Heart left ventricle (tissue), 16 donors: ENCODE measurements at regions not wholly inside any gene's neighbourhood (a gene's known extent, or its start where the extent isn't known, plus 50 kb on each side); places are given as distances from the start of the nearest gene placed in this dataset.

Experiments used
- ATAC-seq, 4 donors: fragments of 200-7000 bp; cut with Tn5 transposase; one replicate each; pipeline ENCODE4 v1.9.1; 2020 to 2022; ENCODE audit warnings: moderate library complexity in 4 of 4, mild to moderate bottlenecking in 3 of 4, moderate number of reproducible peaks in 1 of 4
- DNase-seq, 5 donors: peaks; one replicate each; pipeline ENCODE4 v3.0.0-alpha.2; 2020
- H3K27ac ChIP-seq, 12 donors: fragments of 200-600 bp; sonication (generic) in 4 of 12; one replicate each; pipeline versions ENCODE4 v1.5.0 to v1.8.0; 2016 to 2022; ENCODE audit warnings: mild to moderate bottlenecking in 2 of 12
- H3K27me3 ChIP-seq, 9 donors: fragments of 200-600 bp; sonication (generic) in 2 of 9; one replicate each; pipeline versions ENCODE4 v1.5.1 to v1.8.0; 2016 to 2022; ENCODE audit warnings: mild to moderate bottlenecking in 3 of 9
- H3K36me3 ChIP-seq, 9 donors: fragments of 200-600 bp; sonication (generic) in 2 of 9; one replicate each; pipeline versions ENCODE4 v1.5.0 to v1.8.0; 2018 to 2022; ENCODE audit warnings: mild to moderate bottlenecking in 2 of 9
- H3K4me1 ChIP-seq, 12 donors: fragments of 200-600 bp; sonication (generic) in 4 of 12; one replicate each; pipeline versions ENCODE4 v1.5.0 to v1.8.0; 2016 to 2022; ENCODE audit warnings: mild to moderate bottlenecking in 3 of 12
- H3K4me3 ChIP-seq, 12 donors: fragments of 200-600 bp; sonication (generic) in 4 of 12; one replicate each; pipeline versions ENCODE4 v1.5.0 to v1.8.0; 2017 to 2022; ENCODE audit warnings: mild to moderate bottlenecking in 9 of 12, moderate library complexity in 4 of 12
- H3K9me3 ChIP-seq, 12 donors: fragments of 200-600 bp; sonication (generic) in 4 of 12; one replicate each; pipeline versions ENCODE4 v1.5.0 to v1.8.0; 2016 to 2022; ENCODE audit warnings: mild to moderate bottlenecking in 1 of 12
- POLR2A ChIP-seq, 2 donors: fragments of 450-650 bp; IDR thresholded peaks; one replicate each; pipeline ENCODE4 v1.6.1; 2017; ENCODE audit warnings: antibody characterized with exemption in 2 of 2, mild to moderate bottlenecking in 2 of 2, moderate library complexity in 2 of 2
- WGBS, 4 donors: extraction: QIAGEN DNeasy Blood & Tissue Kit in 2 of 4; methylation state at CpG; one replicate each; pipeline versions ENCODE4 v1.1.5 to v1.1.7; 2013 to 2018; 5-methylcytosine and 5-hydroxymethylcytosine counted together
- intact Hi-C, 10 donors: fragments of 100-400 bp; cut with DNase I; formaldehyde crosslinking; loops; one replicate each; pipeline versions ENCODE4 v1.11.1 to v1.14.2; 2022
- TF ChIP-seq, protein P1 (sequence below), 12 donors: fragments of 200-600 bp; sonication (generic) in 4 of 12; IDR thresholded peaks; one replicate each; pipeline versions ENCODE4 v1.5.0 to v1.8.0; 2018 to 2022; ENCODE audit warnings: antibody characterized with exemption in 12 of 12, mild to moderate bottlenecking in 5 of 12
- donor health status: ischemic (EF 13 %, LVEDD 7.1; RV severe dilation, severe dysfunction).
- donor health status: healthy with polysubstance abuse.
- donor health status: DM: no; HTN: yes; CAD: no.
- donor health status: DM: no; HTN: no; CAD: no.
- donor health status: ischemic (EF 25% LVEDD 6.9; RV normal size, moderate dysfunction).
- donor health status: ischemic (EF 25% LVEDD 5.7; RV mildly dilated, moderate dysfunction).
- donor health status: healthy.
- donor health status: DM: yes; HTN: yes; CAD: no.
- donor health status: ischemic (EF 35%, LVEDD 5.7; RV mildly dilated, moderate dysfunction).
- donor health status: nonischemic (EF 11% LVEDD 7.7; RV severe dilation, severe dysfunction).
- donor health status: DM: yes; HTN: yes; CAD: no.
- donor health status: PGD.
- donor health status: ischemic (EF 29% LVEDD 5.4; RV normal size, mild dysfunction).
- donor health status: nonischemic (EF 23%, LVEDD 6.1; RV moderate dilation, normal function).

- ATAC-seq: no peak
- Histone ChIP-seq H3K4me3 (no peak overlapping the region), H3K36me3 (no peaks in the 10 kb centered on the region), H3K9me3 (no peaks in the 10 kb centered on the region), H3K4me1 (peaks cover 0 to 6% (median 0%) of the 10 kb centered on the region in 12 donors), H3K27ac (no peak overlapping the region), H3K27me3 (no peaks in the 10 kb centered on the region)
- no peak for TF ChIP-seq POLR2A (IDR thresholded peaks at IDR 0.05)
- TF ChIP-seq, protein P1, sequence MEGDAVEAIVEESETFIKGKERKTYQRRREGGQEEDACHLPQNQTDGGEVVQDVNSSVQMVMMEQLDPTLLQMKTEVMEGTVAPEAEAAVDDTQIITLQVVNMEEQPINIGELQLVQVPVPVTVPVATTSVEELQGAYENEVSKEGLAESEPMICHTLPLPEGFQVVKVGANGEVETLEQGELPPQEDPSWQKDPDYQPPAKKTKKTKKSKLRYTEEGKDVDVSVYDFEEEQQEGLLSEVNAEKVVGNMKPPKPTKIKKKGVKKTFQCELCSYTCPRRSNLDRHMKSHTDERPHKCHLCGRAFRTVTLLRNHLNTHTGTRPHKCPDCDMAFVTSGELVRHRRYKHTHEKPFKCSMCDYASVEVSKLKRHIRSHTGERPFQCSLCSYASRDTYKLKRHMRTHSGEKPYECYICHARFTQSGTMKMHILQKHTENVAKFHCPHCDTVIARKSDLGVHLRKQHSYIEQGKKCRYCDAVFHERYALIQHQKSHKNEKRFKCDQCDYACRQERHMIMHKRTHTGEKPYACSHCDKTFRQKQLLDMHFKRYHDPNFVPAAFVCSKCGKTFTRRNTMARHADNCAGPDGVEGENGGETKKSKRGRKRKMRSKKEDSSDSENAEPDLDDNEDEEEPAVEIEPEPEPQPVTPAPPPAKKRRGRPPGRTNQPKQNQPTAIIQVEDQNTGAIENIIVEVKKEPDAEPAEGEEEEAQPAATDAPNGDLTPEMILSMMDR (IDR thresholded peaks at IDR 0.05): no peak
- intact Hi-C loops: no loop called here
- DNase-seq: no peak
Observed at GRCh38 chr2:128745946-128746345, 427.3 kb upstream of the HS6ST1 start.

DNA sequence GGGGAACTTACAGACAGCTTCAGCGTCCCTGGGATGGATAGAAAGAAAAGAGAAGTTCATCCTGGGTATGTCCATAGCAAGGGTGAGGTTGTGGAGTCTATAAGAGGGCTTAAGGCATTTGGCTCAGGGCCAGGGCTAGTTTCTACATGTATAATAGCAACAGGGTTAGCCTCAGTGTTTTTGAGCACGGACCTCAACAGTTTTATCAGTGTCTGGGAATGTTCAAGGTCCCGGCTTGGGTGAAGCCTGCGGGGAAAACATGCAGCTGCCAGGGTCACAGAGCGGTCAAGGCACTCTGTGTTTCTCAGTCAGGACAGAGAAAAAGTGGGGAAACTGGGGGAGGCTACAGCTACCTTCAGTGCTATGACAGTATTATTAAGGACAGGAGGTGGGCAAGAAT, 427.7 kb upstream of the HS6ST1 start:
- WGBS, 4 donors: 57 to 67% (median 58%) methylated on average over 5 of the region's 5 CpGs
- H3K27me3 ChIP-seq: no peaks in the 10 kb centered on the region
- TF ChIP-seq, protein P1 (IDR thresholded peaks at IDR 0.05): no peak
- no peak for TF ChIP-seq POLR2A (IDR thresholded peaks at IDR 0.05)
- H3K9me3 ChIP-seq: no peaks in the 10 kb centered on the region
- H3K4me3 ChIP-seq: no peak overlapping the region
- intact Hi-C loops: no loop called here
- ATAC-seq: peak in 2 of 4 donors; percentile 44 to 84
- no peaks in the 10 kb centered on the region for H3K36me3 ChIP-seq
- peak in 1 of 5 donors; percentile 46 for DNase-seq
- peaks cover 0 to 6% (median 0%) of the 10 kb centered on the region in 12 donors for H3K4me1 ChIP-seq
- H3K27ac ChIP-seq: no peak overlapping the region

DNA sequence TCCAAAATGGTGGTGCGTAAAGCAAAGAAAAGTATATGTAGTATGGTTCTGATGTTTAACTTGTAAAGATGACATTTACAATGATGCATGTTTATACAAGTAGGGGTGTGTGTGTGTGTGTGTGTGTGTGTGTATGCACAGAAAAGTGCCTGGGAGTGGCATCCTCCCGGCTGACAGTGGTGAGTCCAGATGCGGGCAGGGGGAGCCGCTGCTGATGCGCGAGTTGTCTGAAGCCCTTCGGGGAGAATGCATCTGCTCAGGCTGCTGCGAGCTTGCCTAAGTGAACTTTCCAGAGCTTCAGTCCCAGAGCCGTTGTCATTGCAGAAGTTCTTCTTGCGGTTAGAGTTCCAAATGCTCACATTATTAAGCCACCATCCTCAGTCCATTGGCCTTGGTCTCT, 429.7 kb upstream of the HS6ST1 start:
- ATAC-seq (no peak), DNase-seq (no peak)
- 90 to 97% (median 96%) methylated on average over 9 to 10 of the region's 10 CpGs for WGBS, 4 donors
- H3K4me1 ChIP-seq: peaks cover 0 to 12% (median 2%) of the 10 kb centered on the region in 12 donors
- no peak overlapping the region for H3K4me3 ChIP-seq
- no peak overlapping the region for H3K27ac ChIP-seq
- intact Hi-C loops: no loop called here
- TF ChIP-seq, protein P1 (IDR thresholded peaks at IDR 0.05): no peak
- no peak for TF ChIP-seq POLR2A (IDR thresholded peaks at IDR 0.05)
- H3K27me3 ChIP-seq: no peaks in the 10 kb centered on the region
- no peaks in the 10 kb centered on the region for H3K9me3 ChIP-seq
- H3K36me3 ChIP-seq: no peaks in the 10 kb centered on the region

- ATAC-seq (no peak), DNase-seq (no peak)
- Histone ChIP-seq H3K27me3 (no peaks in the 10 kb centered on the region), H3K4me1 (peaks cover 0 to 18% (median 9%) of the 10 kb centered on the region in 12 donors), H3K27ac (no peak overlapping the region), H3K4me3 (no peak overlapping the region), H3K36me3 (no peaks in the 10 kb centered on the region), H3K9me3 (no peaks in the 10 kb centered on the region)
- intact Hi-C loops: no loop called here
- TF ChIP-seq, protein P1 (IDR thresholded peaks at IDR 0.05): no peak
- TF ChIP-seq POLR2A (IDR thresholded peaks at IDR 0.05): no peak
- WGBS, 4 donors: 91 to 94% (median 93%) methylated on average over 9 of the region's 9 CpGs
Observed at GRCh38 chr2:128748835-128749605, 430.4 kb upstream of the HS6ST1 start.
